Effector CD8-positive, alpha-beta T cell (primary cell): ENCODE measurements at regions not wholly inside any gene's neighbourhood (a gene's known extent, or its start where the extent isn't known, plus 50 kb on each side); places are given as distances from the start of the nearest gene placed in this dataset.
"Not testable (repeated sequence)": the region's sequence is repeated elsewhere in the genome, so short reads cannot be mapped to it uniquely, and the experiment has no call there.

Experiments used
- DNase-seq: peaks from one replicate; lab custom pipeline; 2025; lab: John Stamatoyannopoulos, UW

- DNase-seq = no peak
These were observed 385.8 kb upstream of the GHITM start for GRCh38 chr10:83753490-83753889.

GRCh38 chr10:83754857-83755256, 384.5 kb upstream of the GHITM start:
- no peak for DNase-seq

- DNase-seq = no peak
These were observed 379.2 kb upstream of the GHITM start for GRCh38 chr10:83760142-83760541.

- no peak for DNase-seq
These were observed 374.6 kb upstream of the GHITM start for GRCh38 chr10:83764666-83765065.

GRCh38 chr10:83765731-83766130, 373.6 kb upstream of the GHITM start:
- no peak for DNase-seq

- no peak for DNase-seq
These were observed 370.0 kb upstream of the GHITM start for GRCh38 chr10:83769281-83769820.

GRCh38 chr10:83786701-83787100, 352.6 kb upstream of the GHITM start:
- DNase-seq = not testable (repeated sequence)

- DNase-seq = no peak
These were observed 337.3 kb upstream of the GHITM start for GRCh38 chr10:83801983-83802382.

GRCh38 chr10:83806717-83807116, 332.6 kb upstream of the GHITM start:
- DNase-seq = no peak

- DNase-seq = no peak
These were observed 330.3 kb upstream of the GHITM start for GRCh38 chr10:83809001-83809400.

- no peak for DNase-seq
These were observed 322.4 kb upstream of the GHITM start for GRCh38 chr10:83816942-83817341.

GRCh38 chr10:83817797-83818196, 321.5 kb upstream of the GHITM start:
- DNase-seq = no peak

GRCh38 chr10:83819609-83820008, 319.7 kb upstream of the GHITM start:
- DNase-seq = no peak

GRCh38 chr10:83820033-83820432, 319.3 kb upstream of the GHITM start:
- no peak for DNase-seq

GRCh38 chr10:83824099-83824498, 315.2 kb upstream of the GHITM start:
- DNase-seq = no peak

- no peak for DNase-seq
These were observed 305.2 kb upstream of the GHITM start for GRCh38 chr10:83834096-83834495.

GRCh38 chr10:83835945-83836745, 303.2 kb upstream of the GHITM start:
- no peak for DNase-seq

- DNase-seq = no peak
These were observed 290.6 kb upstream of the GHITM start for GRCh38 chr10:83848677-83849076.

- DNase-seq = no peak
These were observed 290.2 kb upstream of the GHITM start for GRCh38 chr10:83849150-83849549.

GRCh38 chr10:83852146-83852545, 287.2 kb upstream of the GHITM start:
- DNase-seq = no peak

GRCh38 chr10:83862723-83863122, 276.6 kb upstream of the GHITM start:
- DNase-seq = no peak

- DNase-seq = no peak
These were observed 275.9 kb upstream of the GHITM start for GRCh38 chr10:83863283-83863966.

- no peak for DNase-seq
These were observed 269.4 kb upstream of the GHITM start for GRCh38 chr10:83869898-83870297.
